MCF 10A (cell line): ENCODE measurements at regions not wholly inside any gene's neighbourhood (a gene's known extent, or its start where the extent isn't known, plus 50 kb on each side); places are given as distances from the start of the nearest gene placed in this dataset.

Source experiments
- BruUV-seq: library from RNA; stranded (reverse); fragments of 400-500 nt; replicated peaks from 2 replicates; lab custom pipeline; 2021; lab: Mats Ljungman, UMichigan
- CTCF ChIA-PET: fragments of 300-600 bp; sonication (Branson Sonifier 250); formaldehyde crosslinking; extraction: SDS; loops from one replicate; lab custom pipeline; 2021; ENCODE audit warnings: antibody characterized with exemption, inconsistent platforms; lab: Yijun Ruan, JAX
- POLR2A ChIA-PET: fragments of 300-600, 350-650 bp; sonication (Branson Sonifier 250); formaldehyde crosslinking; extraction: SDS; loops from one replicate; lab custom pipeline; 2020; ENCODE audit warnings: antibody characterized with exemption, inconsistent platforms; lab: Yijun Ruan, JAX
- DNase-seq: peaks from one replicate; pipeline ENCODE4 v3.0.0-alpha.2; 2018; ENCODE audit not compliant: unreplicated experiment
- H3K27ac Mint-ChIP-seq: one replicate; pipeline ENCODE4 v1.8.0; 2022; ENCODE audit warnings: mild to moderate bottlenecking, low read depth, mixed read lengths; ENCODE audit not compliant: unreplicated experiment
- H3K27me3 Mint-ChIP-seq: one replicate; pipeline ENCODE4 v1.8.0; 2022; ENCODE audit warnings: mixed read lengths; ENCODE audit not compliant: insufficient read depth, unreplicated experiment
- H3K36me3 Mint-ChIP-seq: one replicate; pipeline ENCODE4 v1.8.0; 2022; ENCODE audit warnings: mild to moderate bottlenecking, moderate library complexity, mixed read lengths; ENCODE audit not compliant: insufficient read depth, unreplicated experiment
- H3K4me1 Mint-ChIP-seq: one replicate; pipeline ENCODE4 v1.8.0; 2022; ENCODE audit warnings: mixed read lengths; ENCODE audit not compliant: insufficient read depth, unreplicated experiment
- H3K4me3 Mint-ChIP-seq: one replicate; pipeline ENCODE4 v1.8.0; 2022; ENCODE audit warnings: mild to moderate bottlenecking, moderate library complexity, mixed read lengths; ENCODE audit not compliant: unreplicated experiment
- H3K9me3 Mint-ChIP-seq: one replicate; pipeline ENCODE4 v1.8.0; 2022; ENCODE audit warnings: mixed read lengths; ENCODE audit not compliant: unreplicated experiment
- CTCF ChIP-seq: fragments of 200-600 bp; IDR thresholded peaks from one replicate; pipeline ENCODE4 v1.8.0; 2022; ENCODE audit warnings: antibody characterized with exemption, mild to moderate bottlenecking; ENCODE audit not compliant: unreplicated experiment
- intact Hi-C: fragments of 100-400 bp; cut with micrococcal nuclease; formaldehyde crosslinking; loops from 2 replicates; pipeline ENCODE4 v1.14.1; 2022

- Mint-ChIP-seq H3K4me3 (no peak overlapping the region), H3K27ac (no peak overlapping the region), H3K4me1 (no peaks in the 10 kb centered on the region), H3K9me3 (no peaks in the 10 kb centered on the region), H3K27me3 (peaks cover 74% of the 10 kb centered on the region), H3K36me3 (no peaks in the 10 kb centered on the region)
- intact Hi-C loops: loop anchor here (10.0 kb wide), 1 partner anchor 95 kb away; no protein-coding TSS in a partner anchor
- CTCF ChIA-PET: no interaction called here
- TF ChIP-seq CTCF: no peak
- no peak for DNase-seq
- no TSS peak for BruUV-seq
- POLR2A ChIA-PET: no interaction called here
Observed at GRCh38 chr6:169839493-169839892, 88.1 kb downstream of the ERMARD start.

- POLR2A ChIA-PET: no interaction called here
- H3K27me3 Mint-ChIP-seq: peaks cover 74% of the 10 kb centered on the region
Observed at GRCh38 chr6:169839029-169839481, 87.6 kb downstream of the ERMARD start.

GRCh38 chr6:169838346-169839028 is 87.1 kb downstream of the ERMARD start:
- ChIA-PET POLR2A (no interaction called here), CTCF (no interaction called here)
- DNase-seq: no peak
- H3K9me3 Mint-ChIP-seq: no peaks in the 10 kb centered on the region
- H3K4me3 Mint-ChIP-seq: no peak overlapping the region
- no peak for TF ChIP-seq CTCF
- H3K4me1 Mint-ChIP-seq: no peaks in the 10 kb centered on the region
- H3K27ac Mint-ChIP-seq: no peak overlapping the region
- peaks cover 74% of the 10 kb centered on the region for H3K27me3 Mint-ChIP-seq
- BruUV-seq: no TSS peak
- intact Hi-C loops: loop anchor here (10.0 kb wide), 1 partner anchor 96 kb away; no protein-coding TSS in a partner anchor
- no peaks in the 10 kb centered on the region for H3K36me3 Mint-ChIP-seq

More at GRCh38 chr6:169839029-169839481, 87.6 kb downstream of the ERMARD start:
- no peaks in the 10 kb centered on the region for H3K36me3 Mint-ChIP-seq
- TF ChIP-seq CTCF: no peak
- no peak overlapping the region for H3K4me3 Mint-ChIP-seq
- DNase-seq: no peak
- no peaks in the 10 kb centered on the region for H3K9me3 Mint-ChIP-seq
- no TSS peak for BruUV-seq
- CTCF ChIA-PET: no interaction called here
- H3K4me1 Mint-ChIP-seq: no peaks in the 10 kb centered on the region
- no peak overlapping the region for H3K27ac Mint-ChIP-seq
- intact Hi-C loops: loop anchor here (10.0 kb wide), 1 partner anchor 96 kb away; no protein-coding TSS in a partner anchor

GRCh38 chr6:169837529-169838250 is 86.3 kb downstream of the ERMARD start:
- POLR2A ChIA-PET: no interaction called here
- TF ChIP-seq CTCF: no peak
- Mint-ChIP-seq H3K27me3 (peaks cover 73% of the 10 kb centered on the region), H3K27ac (no peak overlapping the region), H3K4me1 (no peaks in the 10 kb centered on the region), H3K4me3 (no peak overlapping the region), H3K36me3 (no peaks in the 10 kb centered on the region), H3K9me3 (no peaks in the 10 kb centered on the region)
- no TSS peak for BruUV-seq
- intact Hi-C loops: loop anchor here (10.0 kb wide), 1 partner anchor 97 kb away; no protein-coding TSS in a partner anchor
- CTCF ChIA-PET: interaction anchor here (0.6 to 0.9 kb wide), 2 partner anchors 188 to 693 kb away, joined by 3 to 7 read pairs; no protein-coding TSS in a partner anchor
- no peak for DNase-seq
